OCI-LY7 (cell line): ENCODE measurements at regions not wholly inside any gene's neighbourhood (a gene's known extent, or its start where the extent isn't known, plus 50 kb on each side); places are given as distances from the start of the nearest gene placed in this dataset.

Source experiments
- CTCF ChIP-seq: fragments of 200-600 bp; sonication (generic); conservative IDR thresholded peaks from 2 replicates; pipeline ENCODE4 v1.5.1; 2014; ENCODE audit warnings: mild to moderate bottlenecking, antibody characterized with exemption, low read length, moderate library complexity, mixed read lengths
- EZH2phosphoT487 ChIP-seq: fragments of 200-600 bp; sonication (generic); IDR thresholded peaks from 2 replicates; pipeline ENCODE4 v1.6.1; 2018; ENCODE audit warnings: low read depth, borderline replicate concordance, mild to moderate bottlenecking, mixed run types, antibody characterized with exemption, low read length, moderate library complexity, mixed read lengths

- TF ChIP-seq CTCF = no peak
- TF ChIP-seq EZH2phosphoT487 = no peak
These were observed 398.1 kb downstream of the KCNJ18 start for GRCh38 chr17:22090263-22090935.
